ENCODE measurements at regions not wholly inside any gene's neighbourhood (a gene's known extent, or its start where the extent isn't known, plus 50 kb on each side); places are given as distances from the start of the nearest gene placed in this dataset.

DNA sequence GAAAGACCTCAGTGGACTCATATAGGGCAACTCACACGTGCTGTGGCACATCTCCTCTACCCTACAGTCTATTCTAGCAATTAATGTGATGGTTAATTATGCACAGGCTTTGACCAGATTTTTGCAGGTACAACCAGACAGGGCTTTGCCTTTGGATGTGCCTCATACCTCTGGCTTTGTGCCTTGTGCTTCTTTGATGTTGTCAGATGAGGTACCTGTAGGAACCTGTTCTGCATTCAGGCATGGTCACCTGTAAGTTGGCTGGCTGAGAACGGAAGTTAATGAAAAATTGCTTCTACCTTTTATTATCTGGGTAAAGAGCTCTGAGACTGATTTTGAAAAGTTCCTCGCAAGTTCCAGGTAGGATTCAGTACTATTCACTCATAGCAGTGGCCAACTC lies 462.9 kb upstream of the ZFHX3 start:
- no peak for DNase-seq

DNA sequence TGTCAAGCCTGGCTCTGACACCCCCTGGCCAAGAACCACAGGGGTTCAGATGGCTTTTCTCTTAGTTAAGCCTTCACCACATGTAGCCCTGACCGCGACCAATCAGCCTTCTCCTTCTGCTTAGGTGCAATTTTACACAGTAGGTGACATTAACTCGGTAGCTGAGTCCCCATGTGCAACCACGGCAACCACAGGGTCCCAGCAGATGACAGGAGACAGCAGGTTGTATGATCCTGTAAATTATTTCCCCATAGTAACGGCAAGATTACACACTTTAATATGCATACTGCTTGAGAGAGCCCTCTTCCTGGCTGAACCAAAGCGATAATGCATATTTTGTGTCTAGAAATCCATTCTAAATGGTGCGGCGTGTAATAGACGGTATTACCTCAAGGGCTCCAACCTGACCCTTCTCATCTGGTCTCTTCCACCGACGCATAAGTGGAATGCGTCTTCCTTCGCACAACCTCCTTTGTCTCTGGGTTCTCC lies 458.7 kb upstream of the ZFHX3 start:
- DNase-seq = no peak

DNA sequence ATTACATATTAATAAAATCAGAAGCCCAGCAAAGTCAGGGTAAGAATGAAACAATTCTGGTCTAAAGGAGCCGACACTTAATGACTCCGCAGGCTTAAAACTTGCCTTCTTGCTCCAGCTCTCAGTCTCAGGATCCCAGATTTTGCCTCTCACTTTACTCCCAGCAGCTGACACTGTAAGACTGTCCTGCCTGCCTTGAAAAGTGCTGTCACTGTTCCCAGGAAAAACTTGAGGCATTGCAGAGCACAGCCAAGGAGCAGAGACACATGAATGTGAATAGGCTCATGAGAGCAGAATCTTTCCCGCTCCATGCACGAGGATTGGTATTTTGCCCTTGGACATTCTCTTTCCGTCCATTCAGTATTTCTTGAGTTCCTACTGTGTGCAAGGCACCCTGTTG lies 457.6 kb upstream of the ZFHX3 start:
- DNase-seq = no peak

DNA sequence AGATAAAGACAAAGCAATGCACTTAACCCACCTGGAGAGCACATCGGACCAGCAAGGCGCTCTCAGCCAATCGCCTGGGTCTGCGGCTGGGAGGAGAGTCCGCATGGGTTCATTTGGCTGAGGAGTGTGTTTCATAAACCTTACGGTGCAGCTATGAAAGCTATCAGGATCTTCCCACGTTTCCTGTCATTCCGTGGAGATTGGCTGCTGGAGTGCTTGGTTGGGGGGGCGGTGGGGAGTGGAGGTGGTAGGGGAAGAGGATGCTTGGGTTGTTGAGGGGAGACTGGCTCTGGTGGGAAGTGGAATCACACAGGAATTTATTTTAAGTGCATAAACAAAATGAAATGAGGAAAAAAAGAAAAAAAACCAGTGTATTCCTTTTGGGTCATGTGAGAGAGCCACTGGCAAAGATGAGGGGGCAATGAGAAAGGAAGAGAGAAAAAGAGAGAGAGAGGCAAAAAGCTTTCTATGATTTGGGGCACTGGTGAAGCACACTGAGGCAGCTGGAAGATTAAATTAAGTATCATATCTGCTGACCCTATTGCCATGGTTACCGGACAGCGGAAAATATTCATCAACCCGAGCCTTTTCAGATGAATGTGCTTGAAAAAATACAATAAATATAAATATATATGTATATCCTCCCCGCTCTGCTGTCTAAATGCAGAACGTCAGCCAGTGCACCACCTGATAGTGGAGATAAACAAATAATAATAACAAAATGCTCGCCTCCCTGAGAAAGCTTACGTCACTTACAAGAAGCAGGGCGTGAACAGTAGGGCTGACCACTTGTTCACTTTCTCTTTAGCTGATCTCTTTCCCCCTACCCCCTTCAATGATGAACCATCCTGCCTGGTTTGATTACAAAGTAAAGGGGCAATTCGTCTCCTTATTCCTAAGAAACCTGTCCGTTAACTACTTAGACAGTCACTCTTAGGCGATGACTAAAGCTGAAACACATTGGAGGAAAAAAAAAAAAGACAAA lies 457.0 kb upstream of the ZFHX3 start:
- no peak for DNase-seq

DNA sequence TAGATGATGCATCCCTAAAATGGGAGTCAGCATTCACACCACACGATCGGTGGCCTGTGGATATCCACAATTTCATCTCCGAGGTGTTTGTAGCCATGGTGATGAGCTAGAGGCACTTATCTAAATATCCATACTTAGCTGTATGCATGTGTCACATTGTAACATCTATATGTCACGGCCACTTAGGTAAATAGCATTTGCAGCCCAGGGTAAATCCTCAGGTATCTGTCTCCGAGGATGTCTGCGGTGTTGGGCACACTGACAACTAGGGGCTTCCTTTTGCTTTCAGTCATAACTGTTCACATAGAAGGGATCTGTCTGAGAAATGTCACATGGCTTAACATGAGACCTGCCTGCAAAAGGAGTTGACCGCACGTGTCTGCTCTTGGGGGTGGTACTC lies 455.2 kb upstream of the ZFHX3 start:
- no peak for DNase-seq

DNA sequence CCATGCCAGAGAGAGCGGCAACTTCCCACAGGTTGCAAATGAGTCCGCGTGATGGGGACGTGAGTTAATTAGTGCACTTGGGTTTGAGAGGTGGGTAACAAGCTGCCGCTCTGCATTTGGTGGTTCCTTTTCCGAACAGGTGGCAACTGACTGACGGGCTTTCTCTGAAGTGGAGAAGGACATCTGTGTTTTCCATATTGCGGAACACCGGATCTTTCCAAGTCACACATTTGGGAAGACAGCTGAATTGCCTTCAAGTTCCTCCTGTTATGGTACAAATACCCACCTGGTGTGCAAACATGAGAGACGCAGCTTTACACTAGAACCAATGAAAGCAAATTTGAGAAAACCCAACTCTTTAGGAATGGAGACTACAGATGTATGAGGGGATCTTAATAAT lies 451.3 kb upstream of the ZFHX3 start:
- DNase-seq = no peak

DNA sequence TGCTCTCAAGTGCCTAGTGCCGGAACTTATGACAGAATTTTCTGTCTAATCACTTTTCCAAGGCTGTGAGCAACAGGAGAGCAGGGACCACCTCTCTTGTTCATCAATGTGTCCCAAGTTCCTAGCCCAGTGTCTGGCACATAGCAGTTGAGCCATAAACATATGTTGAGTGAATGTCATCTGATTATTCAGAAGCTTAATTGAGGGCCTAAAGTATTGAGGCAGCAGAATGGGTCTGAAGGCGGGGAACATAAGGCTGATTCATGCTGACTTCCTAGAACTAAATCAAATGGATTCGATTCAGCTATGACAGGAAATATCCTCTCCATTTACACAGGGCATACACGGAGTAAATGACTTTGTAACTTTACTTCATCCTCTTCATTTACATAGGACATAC lies 438.0 kb upstream of the ZFHX3 start:
- no peak for DNase-seq

DNA sequence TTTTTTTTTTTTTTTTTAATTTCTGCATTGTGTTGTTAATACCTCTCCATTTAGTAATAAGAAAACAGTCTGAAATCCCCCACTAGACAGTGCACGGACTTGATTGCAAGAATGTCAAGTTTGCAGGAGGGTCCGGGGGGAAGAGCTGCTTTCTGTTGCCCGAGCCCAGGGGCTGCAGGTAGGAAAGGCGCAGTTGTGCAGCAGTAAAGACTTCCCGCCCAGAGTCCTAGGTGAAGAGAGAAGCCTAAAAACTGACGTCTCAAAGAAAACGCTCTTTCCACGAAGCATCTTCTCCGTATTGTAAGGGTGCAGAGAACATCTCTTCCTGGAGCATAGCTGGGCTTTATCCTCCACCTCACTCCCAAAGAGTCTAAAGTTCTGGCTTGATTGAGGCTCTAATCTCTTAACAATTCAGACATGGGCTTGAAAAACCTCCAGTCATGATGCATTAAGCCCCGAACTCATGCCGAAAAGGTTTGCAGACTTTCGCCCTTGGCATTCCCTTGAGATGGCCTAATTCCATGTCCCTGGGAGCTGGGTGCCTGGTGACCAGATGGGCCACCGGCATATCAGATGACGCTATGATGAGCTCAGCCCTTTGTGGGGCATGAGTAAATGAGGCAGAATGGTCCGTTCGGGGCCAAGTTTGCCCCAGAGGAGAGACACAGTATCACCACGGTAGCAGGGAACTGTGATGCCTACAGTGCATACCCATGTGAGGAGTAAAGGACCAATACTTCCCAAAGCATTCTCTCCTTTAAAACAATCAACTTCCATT lies 436.2 kb upstream of the ZFHX3 start:
- no peak for DNase-seq

DNA sequence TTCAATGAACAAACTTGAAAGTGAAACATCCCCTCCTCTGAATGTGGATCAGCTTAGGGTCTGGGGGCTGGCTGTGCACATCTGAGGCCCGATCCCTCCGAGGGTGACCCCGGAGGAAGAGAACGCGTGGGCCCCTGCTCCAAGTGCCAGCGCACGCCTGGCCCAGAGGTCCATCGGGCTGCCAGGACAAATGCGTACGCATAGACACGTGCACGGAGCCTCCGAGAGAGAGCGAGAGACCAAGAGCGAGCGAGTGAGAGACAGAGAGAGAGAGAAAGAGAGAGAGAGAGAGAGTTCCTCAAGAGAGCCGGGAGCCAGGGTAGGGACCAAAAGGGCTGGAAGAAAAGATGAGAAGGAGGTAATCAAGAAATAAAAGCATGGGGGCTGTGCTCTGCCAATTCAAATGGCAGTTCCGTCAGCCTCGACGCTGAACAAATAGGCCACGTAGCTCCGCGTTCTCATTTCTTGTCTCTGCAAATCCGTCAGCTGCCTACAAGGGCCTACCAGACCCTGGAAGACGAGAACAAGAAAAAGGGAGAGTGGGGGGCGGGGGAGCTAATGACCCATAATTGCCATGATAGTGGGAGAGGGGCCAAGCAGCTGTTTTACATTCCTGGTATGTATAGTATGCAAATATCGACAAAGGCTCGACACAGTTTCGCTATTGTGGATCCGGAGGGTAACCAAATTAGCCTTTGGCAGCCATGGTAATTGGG lies 435.3 kb upstream of the ZFHX3 start:
- no peak for DNase-seq

DNA sequence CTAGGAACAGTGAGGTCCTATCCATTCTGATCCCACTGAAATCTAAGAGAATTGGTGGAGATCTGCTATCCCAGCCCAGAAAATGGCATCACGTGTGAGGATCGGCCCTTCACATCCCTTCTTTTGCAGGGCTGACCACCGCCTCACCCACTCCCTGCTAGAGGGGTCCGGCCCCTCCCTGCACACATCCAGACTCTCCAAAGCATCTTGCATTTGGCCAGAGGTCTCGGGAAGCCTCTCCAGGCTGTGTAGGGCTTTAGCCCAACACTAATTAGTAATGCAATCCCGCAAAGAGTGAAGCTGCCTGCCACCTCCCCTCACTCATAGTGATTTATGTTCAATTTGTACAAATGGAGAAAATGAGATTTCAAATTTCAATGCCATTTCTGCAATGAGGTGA lies 434.4 kb upstream of the ZFHX3 start:
- no peak for DNase-seq

DNA sequence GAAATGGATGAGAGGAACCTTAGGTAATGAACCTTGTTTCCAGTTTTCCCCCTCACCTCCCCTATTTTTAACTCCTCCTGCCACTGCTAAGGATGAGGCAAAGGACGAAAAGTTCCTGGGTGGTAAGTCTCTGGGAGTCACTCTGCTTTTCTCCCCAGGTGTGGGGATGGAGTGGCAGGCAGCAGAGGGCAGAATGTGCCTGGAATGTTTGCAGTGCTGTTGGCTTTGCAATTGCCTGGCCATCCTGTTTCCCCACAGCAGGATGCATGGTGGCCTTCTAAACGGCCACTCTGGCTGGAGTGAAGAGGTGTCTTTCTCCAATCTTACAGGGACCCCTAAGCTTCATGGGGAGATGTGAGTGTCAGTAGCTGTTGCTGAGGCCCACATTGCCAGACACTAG lies 432.5 kb upstream of the ZFHX3 start:
- no peak for DNase-seq

DNA sequence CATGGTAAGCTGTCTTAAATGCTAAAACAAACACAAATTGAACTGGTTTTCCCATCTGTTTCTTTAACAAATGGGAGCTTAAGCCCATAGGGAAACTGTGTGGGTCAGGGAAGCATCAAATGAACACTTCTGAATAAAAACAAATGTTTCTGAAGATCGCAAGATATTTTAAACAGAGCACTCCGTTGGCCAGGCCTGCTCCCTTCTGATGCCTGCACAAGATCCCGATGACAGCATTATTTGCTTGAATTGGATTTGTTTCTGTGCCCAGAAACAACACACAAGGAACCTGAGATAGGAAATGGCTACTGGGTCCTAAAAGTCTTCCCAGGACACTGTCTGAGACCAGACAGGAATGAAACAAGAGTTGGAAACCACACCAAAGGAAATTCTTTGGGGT lies 425.8 kb upstream of the ZFHX3 start:
- no peak for DNase-seq

DNA sequence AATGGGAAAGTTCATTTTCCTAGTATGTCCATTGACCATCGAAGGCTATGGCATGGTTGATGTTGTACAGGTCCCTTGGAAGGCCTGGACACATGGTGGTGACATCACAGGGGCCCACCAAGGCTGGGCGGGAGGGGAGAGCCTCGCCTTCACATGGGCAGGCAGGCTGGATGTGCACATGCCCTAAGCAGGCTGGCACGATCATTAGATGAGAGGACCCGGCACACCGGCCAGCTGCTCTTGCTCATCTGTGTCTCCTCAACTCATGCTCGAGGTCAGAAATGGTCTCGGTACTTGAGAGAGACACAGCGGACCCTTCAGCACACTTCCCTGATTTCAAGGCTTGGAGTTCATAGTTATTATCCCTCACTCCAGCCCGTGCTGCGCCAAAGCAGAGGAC lies 416.9 kb upstream of the ZFHX3 start:
- DNase-seq = no peak

DNA sequence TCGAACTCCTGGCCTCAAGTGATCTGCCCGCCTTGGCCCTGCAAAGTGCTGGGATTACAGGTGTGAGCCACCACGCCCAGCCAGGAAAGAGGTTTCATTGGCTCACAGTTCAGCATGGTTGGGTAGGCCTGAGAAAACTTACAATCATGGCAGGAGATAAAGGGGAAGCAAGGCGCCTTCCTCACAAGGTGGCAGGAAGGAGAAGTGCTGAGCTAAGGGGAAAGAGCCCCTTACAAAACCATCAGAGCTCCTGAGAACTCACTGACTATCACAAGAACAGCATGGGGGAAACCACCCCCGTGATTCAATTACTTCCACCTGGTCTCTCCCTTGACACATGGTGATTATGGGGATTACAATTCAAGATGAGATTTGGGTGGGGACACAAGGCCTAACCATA lies 411.7 kb upstream of the ZFHX3 start:
- no peak for DNase-seq

DNA sequence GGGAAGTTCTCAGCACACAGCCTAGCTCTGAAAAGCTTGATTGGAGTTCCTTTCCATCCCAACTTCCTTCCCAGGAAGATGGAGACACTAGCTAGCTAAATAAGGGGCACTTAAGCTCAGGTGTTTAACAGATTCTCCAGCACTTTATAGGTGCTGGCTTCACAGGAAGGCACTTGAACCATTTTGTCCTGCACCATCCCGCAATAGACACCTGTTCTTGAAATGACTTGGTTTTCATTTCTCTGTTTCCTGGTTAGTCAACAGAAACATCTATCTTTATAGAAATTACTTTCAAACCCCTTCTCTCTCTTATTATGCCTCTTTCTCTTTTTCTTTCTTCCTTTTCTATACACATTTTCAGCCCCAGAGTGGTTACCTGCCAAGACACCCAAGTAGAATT lies 409.9 kb upstream of the ZFHX3 start:
- DNase-seq = no peak

DNA sequence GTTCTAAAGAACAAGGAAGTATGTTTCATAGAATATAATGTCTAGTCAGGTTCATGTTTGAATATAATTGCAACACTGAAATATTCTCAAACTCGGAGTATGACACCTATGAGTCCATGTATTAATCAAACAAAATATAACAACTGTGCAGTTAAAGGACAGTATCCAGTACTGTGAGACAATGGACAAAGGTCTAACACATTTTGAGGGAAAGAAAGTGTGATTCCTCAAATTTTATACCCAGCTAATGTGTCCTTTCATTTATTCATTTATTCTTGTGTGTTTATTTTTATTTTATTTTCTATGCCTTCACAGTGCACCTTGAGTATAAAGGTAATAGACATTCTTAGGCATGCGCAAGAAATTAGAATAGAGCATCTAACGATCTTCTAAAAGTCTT lies 401.0 kb upstream of the ZFHX3 start:
- DNase-seq = no peak

DNA sequence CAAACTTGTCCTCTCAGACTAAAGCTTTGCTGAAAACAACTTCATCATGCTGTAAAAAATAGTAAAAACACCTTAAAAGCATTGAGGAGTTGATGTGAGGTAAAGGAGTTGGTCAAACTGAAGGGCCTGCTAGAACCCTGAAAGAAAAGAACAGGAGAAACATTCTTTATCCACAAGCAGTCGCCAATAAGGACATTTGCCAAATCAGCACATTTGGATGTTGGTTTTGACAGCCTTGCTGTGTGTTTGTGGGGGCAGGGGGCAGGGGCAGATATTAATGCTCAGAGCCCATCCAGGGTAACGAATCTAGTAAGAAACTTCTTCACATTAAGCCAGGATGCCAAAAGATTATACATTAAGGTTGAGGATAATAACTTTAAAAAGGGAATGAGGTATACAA lies 399.9 kb upstream of the ZFHX3 start:
- no peak for DNase-seq

DNA sequence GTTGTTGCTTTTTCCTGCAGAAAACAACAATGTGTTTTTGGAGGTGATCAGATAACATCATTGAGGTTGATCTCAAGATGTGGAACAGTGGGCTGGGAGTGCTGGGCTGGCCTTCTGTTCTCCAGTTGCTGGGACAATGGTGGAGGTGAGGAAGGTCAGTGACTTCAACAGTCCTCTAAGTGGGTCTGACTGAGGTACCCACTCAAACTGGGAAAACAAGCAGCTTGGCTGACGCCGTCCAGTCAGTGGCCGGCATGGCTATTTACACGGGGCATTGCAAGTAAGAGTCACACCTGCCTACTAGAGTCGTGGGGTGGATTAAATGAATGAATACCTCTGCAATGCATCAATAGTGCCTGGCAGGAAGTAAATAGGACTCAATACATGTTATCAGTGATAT lies 386.7 kb upstream of the ZFHX3 start:
- peak; percentile 51 for DNase-seq

DNA sequence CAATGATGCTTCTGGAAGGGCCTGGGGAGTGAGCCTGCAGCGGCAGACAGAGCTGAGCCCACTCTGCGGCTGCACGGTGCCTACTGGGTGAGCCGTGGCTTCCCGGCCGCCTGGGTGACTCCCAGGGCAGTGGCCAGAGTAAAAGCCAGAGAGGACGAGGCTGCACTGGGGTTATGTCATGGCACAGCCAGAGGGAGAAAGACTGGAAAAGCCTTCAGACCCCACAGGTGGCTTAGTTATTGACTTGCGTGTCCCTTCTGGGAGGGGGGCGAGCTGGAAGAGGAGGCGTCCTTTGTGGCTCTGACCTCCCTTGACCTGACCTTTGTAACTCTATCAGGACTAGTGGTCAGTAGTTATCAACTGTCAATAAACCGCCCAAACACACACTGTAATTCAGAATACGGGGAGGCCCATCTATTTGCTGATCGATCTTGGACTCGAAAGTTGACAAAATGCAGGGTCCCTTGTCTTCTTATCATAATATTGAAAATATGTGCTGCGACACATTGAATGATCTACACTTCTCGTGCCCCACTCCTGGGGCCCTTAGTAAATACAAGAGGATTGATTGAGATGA lies 385.9 kb upstream of the ZFHX3 start:
- peak; percentile 35 for DNase-seq

DNA sequence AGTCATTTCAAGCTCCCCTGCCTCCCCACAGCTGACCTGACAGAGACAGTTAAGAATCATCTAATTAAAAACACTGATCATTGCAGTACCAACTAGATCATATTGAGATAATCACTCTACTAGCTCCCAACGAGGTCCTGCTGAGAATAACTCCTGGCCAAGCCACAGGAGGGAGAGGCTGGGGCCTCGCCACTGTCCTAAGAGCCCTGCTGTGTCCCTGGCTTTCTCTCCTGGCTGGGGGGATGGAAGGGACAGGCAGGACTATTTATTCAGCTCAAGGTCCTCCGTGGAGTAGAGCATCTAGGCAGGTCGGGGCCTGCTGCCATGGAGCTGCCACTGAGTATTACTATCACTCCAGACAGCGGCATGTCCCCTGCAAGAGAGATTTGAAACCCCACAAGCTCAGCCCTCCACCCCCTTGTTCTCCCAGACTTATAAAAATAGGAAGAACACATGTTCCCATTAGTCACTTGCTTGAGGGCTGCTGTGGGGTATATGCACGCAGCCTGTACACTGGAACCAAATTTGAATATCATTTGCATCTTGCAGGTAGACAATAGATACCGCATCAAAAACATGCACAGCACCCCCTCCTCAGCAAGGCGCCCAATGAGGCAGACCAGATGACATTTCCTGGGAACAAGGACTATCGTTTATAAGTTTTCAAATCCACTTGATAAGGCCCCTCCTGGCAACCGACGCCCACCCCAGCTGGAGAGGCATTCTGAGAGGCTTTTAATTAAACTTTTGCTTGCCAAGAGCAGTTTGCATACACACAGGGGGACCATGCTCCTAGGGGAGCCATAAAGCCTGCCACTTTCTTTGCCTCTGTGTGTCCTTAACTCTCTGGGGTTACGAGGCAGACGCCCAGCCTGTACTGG lies 385.2 kb upstream of the ZFHX3 start:
- DNase-seq = peak; percentile 93

DNA sequence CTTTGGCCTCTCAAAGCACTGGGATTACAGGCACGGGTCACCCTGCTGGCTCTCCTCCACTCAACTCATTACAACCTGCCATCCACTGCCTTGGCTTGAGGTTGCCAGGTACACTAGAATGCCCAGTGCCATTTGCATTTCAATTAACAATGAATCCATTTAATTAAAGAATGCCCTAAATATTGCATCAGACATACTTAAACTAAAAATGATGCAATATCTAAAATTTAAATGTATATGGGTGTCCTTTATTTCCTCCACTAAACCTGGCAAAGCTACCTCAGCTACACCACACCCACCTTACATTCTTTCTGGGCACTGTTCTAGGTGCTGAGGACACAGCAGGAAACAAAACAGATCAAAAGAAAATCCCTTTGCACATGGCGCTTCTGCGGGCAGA lies 382.2 kb upstream of the ZFHX3 start:
- no peak for DNase-seq

DNA sequence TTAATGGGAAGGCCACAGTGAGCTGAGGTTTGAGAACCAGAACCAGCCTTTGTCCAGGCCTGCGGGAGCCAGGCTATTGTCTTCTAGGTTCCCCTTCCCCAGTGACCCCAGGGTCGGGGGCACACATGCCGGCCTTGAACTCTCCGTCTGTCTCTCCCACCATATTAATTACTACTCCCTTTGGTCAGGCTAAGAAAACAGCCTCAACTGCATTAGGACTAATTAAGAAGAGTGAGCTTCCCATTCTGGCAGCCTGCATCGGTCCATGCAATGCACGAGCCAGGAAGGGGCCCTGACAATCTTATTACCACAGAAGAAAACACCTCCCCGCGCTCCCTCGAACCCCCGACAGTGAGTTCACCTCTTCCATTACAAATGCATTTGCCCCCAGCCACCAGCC lies 380.2 kb upstream of the ZFHX3 start:
- DNase-seq = no peak

Data from NCI-H1092 treated with DMSO at 0.1 percent for 48 hours (cell line).